Tibial nerve (tissue), 4 donors: ENCODE measurements at regions not wholly inside any gene's neighbourhood (a gene's known extent, or its start where the extent isn't known, plus 50 kb on each side); places are given as distances from the start of the nearest gene placed in this dataset.

Source experiments
- DNase-seq, 2 donors: peaks; one replicate each; pipeline ENCODE4 v3.0.0-alpha.2; 2019; ENCODE audit warnings: low spot score in 2 of 2
- H3K27ac ChIP-seq, 4 donors: fragments of 200-600 bp; sonication (generic) in 3 of 4; one replicate each; pipeline ENCODE4 v1.5.1; 2017 to 2019; ENCODE audit warnings: mild to moderate bottlenecking in 1 of 4
- H3K27me3 ChIP-seq, 2 donors: fragments of 200-600 bp; sonication (generic) in 1 of 2; one replicate each; pipeline versions ENCODE4 v1.5.1 to v1.6.0; 2017 to 2019
- H3K36me3 ChIP-seq, 3 donors: fragments of 200-600 bp; sonication (generic); one replicate each; pipeline ENCODE4 v1.5.1; 2018 to 2019
- H3K4me1 ChIP-seq, 4 donors: fragments of 200-600 bp; sonication (generic) in 3 of 4; one replicate each; pipeline ENCODE4 v1.5.1; 2017 to 2019
- H3K4me3 ChIP-seq, 4 donors: fragments of 200-600 bp; sonication (generic) in 3 of 4; one replicate each; pipeline ENCODE4 v1.5.1; 2017 to 2019; ENCODE audit warnings: mild to moderate bottlenecking in 1 of 4, moderate library complexity in 1 of 4
- H3K9me3 ChIP-seq, 4 donors: fragments of 200-600 bp; sonication (generic) in 3 of 4; one replicate each; pipeline ENCODE4 v1.5.1; 2017 to 2019
- CTCF ChIP-seq, 5 experiments: fragments of 200-600 bp in 3 of 5; fragments of 450-650 bp in 2 of 5; sonication (generic) in 3 of 5; IDR thresholded peaks; one replicate each; pipeline ENCODE4 v1.5.1; 2016 to 2019; ENCODE audit warnings: antibody characterized with exemption in 5 of 5, mild to moderate bottlenecking in 3 of 5, moderate library complexity in 2 of 5
- EP300 ChIP-seq, 2 donors: sonication (generic); formaldehyde crosslinking; IDR thresholded peaks; one replicate each; pipeline ENCODE4 v1.6.1; 2017; ENCODE audit warnings: antibody characterized with exemption in 2 of 2, mild to moderate bottlenecking in 1 of 2
- POLR2A ChIP-seq, 2 donors: fragments of 450-650 bp; IDR thresholded peaks; one replicate each; pipeline ENCODE4 v1.6.1; 2017; ENCODE audit warnings: antibody characterized with exemption in 2 of 2, mild to moderate bottlenecking in 2 of 2, moderate library complexity in 2 of 2
- WGBS, 2 donors: methylation state at CpG; one replicate each; pipeline ENCODE4 v1.1.5; 2018; 5-methylcytosine and 5-hydroxymethylcytosine counted together

- H3K27me3 ChIP-seq = no peaks in the 10 kb centered on the region
- no peaks in the 10 kb centered on the region for H3K4me1 ChIP-seq
- 79 to 84% methylated on average over 2 of the region's 2 CpGs for whole genome bisulfite sequencing, 2 donors
- DNase-seq = no peak
- H3K27ac ChIP-seq = no peak overlapping the region
- no peak for TF ChIP-seq EP300 (IDR thresholded peaks at IDR 0.05)
- TF ChIP-seq CTCF (IDR thresholded peaks at IDR 0.05) = no peak
- TF ChIP-seq POLR2A (IDR thresholded peaks at IDR 0.05) = no peak
- peaks cover 0 to 5% (median 3%) of the 10 kb centered on the region in 4 donors for H3K9me3 ChIP-seq
- no peaks in the 10 kb centered on the region for H3K36me3 ChIP-seq
- H3K4me3 ChIP-seq = no peak overlapping the region
These were observed 1178.6 kb upstream of the CDH9 start for GRCh38 chr5:28216939-28217360.

- peaks cover 0 to 5% (median 3%) of the 10 kb centered on the region in 4 donors for H3K9me3 ChIP-seq
- H3K4me3 ChIP-seq = no peak overlapping the region
- H3K4me1 ChIP-seq = no peaks in the 10 kb centered on the region
- H3K36me3 ChIP-seq = no peaks in the 10 kb centered on the region
- H3K27me3 ChIP-seq = no peaks in the 10 kb centered on the region
- no peak overlapping the region for H3K27ac ChIP-seq
- TF ChIP-seq CTCF (IDR thresholded peaks at IDR 0.05) (no peak), EP300 (IDR thresholded peaks at IDR 0.05) (no peak), POLR2A (IDR thresholded peaks at IDR 0.05) (no peak)
- DNase-seq = no peak
These were observed 1176.7 kb upstream of the CDH9 start for GRCh38 chr5:28215091-28215490.

GRCh38 chr5:28214292-28214691 lies 1175.9 kb upstream of the CDH9 start:
- Histone ChIP-seq H3K9me3 (peaks cover 0 to 5% (median 3%) of the 10 kb centered on the region in 4 donors), H3K27me3 (no peaks in the 10 kb centered on the region), H3K27ac (no peak overlapping the region), H3K4me3 (no peak overlapping the region), H3K4me1 (no peaks in the 10 kb centered on the region), H3K36me3 (no peaks in the 10 kb centered on the region)
- 81 to 85% methylated on average over 3 of the region's 3 CpGs for WGBS, 2 donors
- no peak for DNase-seq
- no peak for TF ChIP-seq CTCF (IDR thresholded peaks at IDR 0.05)
- no peak for TF ChIP-seq POLR2A (IDR thresholded peaks at IDR 0.05)
- TF ChIP-seq EP300 (IDR thresholded peaks at IDR 0.05) = no peak

GRCh38 chr5:28208356-28208755 lies 1170.0 kb upstream of the CDH9 start:
- no peak for DNase-seq
- no peak overlapping the region for H3K4me3 ChIP-seq
- peaks cover 0 to 8% (median 0%) of the 10 kb centered on the region in 4 donors for H3K4me1 ChIP-seq
- TF ChIP-seq POLR2A (IDR thresholded peaks at IDR 0.05) = no peak
- no peak for TF ChIP-seq EP300 (IDR thresholded peaks at IDR 0.05)
- no peak for TF ChIP-seq CTCF (IDR thresholded peaks at IDR 0.05)
- WGBS, 2 donors = 67 to 68% methylated on average over 1 of the region's 1 CpG
- no peaks in the 10 kb centered on the region for H3K27me3 ChIP-seq
- no peaks in the 10 kb centered on the region for H3K36me3 ChIP-seq
- H3K9me3 ChIP-seq = no peaks in the 10 kb centered on the region
- no peak overlapping the region for H3K27ac ChIP-seq

GRCh38 chr5:28190011-28190410 lies 1151.6 kb upstream of the CDH9 start:
- TF ChIP-seq EP300 (IDR thresholded peaks at IDR 0.05) (no peak), POLR2A (IDR thresholded peaks at IDR 0.05) (no peak), CTCF (IDR thresholded peaks at IDR 0.05) (no peak)
- DNase-seq = no peak
- Histone ChIP-seq H3K4me3 (no peak overlapping the region), H3K36me3 (no peaks in the 10 kb centered on the region), H3K9me3 (peaks cover 0 to 3% (median 0%) of the 10 kb centered on the region in 4 donors), H3K4me1 (peaks cover 0 to 11% (median 0%) of the 10 kb centered on the region in 4 donors), H3K27me3 (no peaks in the 10 kb centered on the region), H3K27ac (no peak overlapping the region)
- WGBS, 2 donors = 23% methylated on average over 2 of the region's 2 CpGs
